ENCODE measurements at regions not wholly inside any gene's neighbourhood (a gene's known extent, or its start where the extent isn't known, plus 50 kb on each side); places are given as distances from the start of the nearest gene placed in this dataset.

GRCh38 chr9:129495620-129496472 lies 125.1 kb downstream of the C9orf50 start:
- TF ChIP-seq, protein P1, sequence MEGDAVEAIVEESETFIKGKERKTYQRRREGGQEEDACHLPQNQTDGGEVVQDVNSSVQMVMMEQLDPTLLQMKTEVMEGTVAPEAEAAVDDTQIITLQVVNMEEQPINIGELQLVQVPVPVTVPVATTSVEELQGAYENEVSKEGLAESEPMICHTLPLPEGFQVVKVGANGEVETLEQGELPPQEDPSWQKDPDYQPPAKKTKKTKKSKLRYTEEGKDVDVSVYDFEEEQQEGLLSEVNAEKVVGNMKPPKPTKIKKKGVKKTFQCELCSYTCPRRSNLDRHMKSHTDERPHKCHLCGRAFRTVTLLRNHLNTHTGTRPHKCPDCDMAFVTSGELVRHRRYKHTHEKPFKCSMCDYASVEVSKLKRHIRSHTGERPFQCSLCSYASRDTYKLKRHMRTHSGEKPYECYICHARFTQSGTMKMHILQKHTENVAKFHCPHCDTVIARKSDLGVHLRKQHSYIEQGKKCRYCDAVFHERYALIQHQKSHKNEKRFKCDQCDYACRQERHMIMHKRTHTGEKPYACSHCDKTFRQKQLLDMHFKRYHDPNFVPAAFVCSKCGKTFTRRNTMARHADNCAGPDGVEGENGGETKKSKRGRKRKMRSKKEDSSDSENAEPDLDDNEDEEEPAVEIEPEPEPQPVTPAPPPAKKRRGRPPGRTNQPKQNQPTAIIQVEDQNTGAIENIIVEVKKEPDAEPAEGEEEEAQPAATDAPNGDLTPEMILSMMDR (IDR thresholded peaks at IDR 0.05), result peak in 1 of 5 experiments; percentile 36
- TF ChIP-seq POLR2A (IDR thresholded peaks at IDR 0.05) (peak in 1 of 2 donors; percentile 49), EP300 (IDR thresholded peaks at IDR 0.05) (peak; percentile 67 to 75)
